ENCODE measurements at regions not wholly inside any gene's neighbourhood (a gene's known extent, or its start where the extent isn't known, plus 50 kb on each side); places are given as distances from the start of the nearest gene placed in this dataset.

- Histone ChIP-seq H3K79me2 (ENCODE audit: control insufficient read depth, insufficient read depth, low read length, poor library complexity) (peaks cover 5% of the 10 kb centered on the region), H3K18ac (ENCODE audit: low read length) (no peak overlapping the region), H4K8ac (ENCODE audit: low read depth, low read length) (no peak overlapping the region), H3K27ac (ENCODE audit: low read depth, low read length) (no peak overlapping the region), H3K4ac (ENCODE audit: low read depth, low read length) (no peak overlapping the region), H3K14ac (ENCODE audit: low read length) (no peak overlapping the region), H4K91ac (ENCODE audit: low read depth, low read length) (no peak overlapping the region), H3K9me3 (ENCODE audit: insufficient read depth, low read depth, low read length) (no peaks in the 10 kb centered on the region), H3K4me1 (ENCODE audit: control insufficient read depth in 1 of 2, insufficient read depth in 2 of 2, low read length in 2 of 2) (peaks cover 0 to 6% of the 10 kb centered on the region in 2 experiments), H4K12ac (ENCODE audit: low read depth, low read length) (no peak overlapping the region), H2BK5ac (ENCODE audit: low read depth, low read length, poor library complexity) (no peak overlapping the region), H2BK120ac (ENCODE audit: insufficient read depth, low read length, poor library complexity) (no peak overlapping the region), H2AK5ac (ENCODE audit: low read length) (no peak overlapping the region), H3K27me3 (ENCODE audit: insufficient read depth, low read length) (no peaks in the 10 kb centered on the region), H3K79me1 (ENCODE audit: low read length) (peaks cover 5% of the 10 kb centered on the region), H2BK12ac (ENCODE audit: low read length) (no peak overlapping the region), H3K4me3 (ENCODE audit: low read depth, low read length) (no peak overlapping the region), H3K9ac (ENCODE audit: low read length) (no peak overlapping the region), H3K36me3 (ENCODE audit: control insufficient read depth in 1 of 2, insufficient read depth in 2 of 2, low read length in 2 of 2) (no peaks in the 10 kb centered on the region), H2AFZ (ENCODE audit: insufficient read depth, low read length, poor library complexity) (no peak overlapping the region), H3K23ac (ENCODE audit: low read length) (no peak overlapping the region), H3K4me2 (ENCODE audit: low read length) (no peak overlapping the region)
- WGBS (ENCODE audit: extremely low coverage, insufficient coverage, insufficient read length), result no CpG with 5 or more reads among the region's 4 CpGs
- DNase-seq, result no peak
Observed at GRCh38 chr12:30825341-30825740, 70.6 kb upstream of the CAPRIN2 start.

GRCh38 chr12:30824311-30824710, 69.6 kb upstream of the CAPRIN2 start:
- Histone ChIP-seq H3K23ac (ENCODE audit: low read length) (no peak overlapping the region), H3K9ac (ENCODE audit: low read length) (no peak overlapping the region), H3K14ac (ENCODE audit: low read length) (no peak overlapping the region), H4K91ac (ENCODE audit: low read depth, low read length) (no peak overlapping the region), H2BK12ac (ENCODE audit: low read length) (no peak overlapping the region), H3K27me3 (ENCODE audit: insufficient read depth, low read length) (no peaks in the 10 kb centered on the region), H2AFZ (ENCODE audit: insufficient read depth, low read length, poor library complexity) (no peak overlapping the region), H4K12ac (ENCODE audit: low read depth, low read length) (no peak overlapping the region), H2AK5ac (ENCODE audit: low read length) (no peak overlapping the region), H4K8ac (ENCODE audit: low read depth, low read length) (no peak overlapping the region), H2BK5ac (ENCODE audit: low read depth, low read length, poor library complexity) (no peak overlapping the region), H3K27ac (ENCODE audit: low read depth, low read length) (no peak overlapping the region), H3K4me1 (ENCODE audit: control insufficient read depth in 1 of 2, insufficient read depth in 2 of 2, low read length in 2 of 2) (peaks cover 0 to 6% of the 10 kb centered on the region in 2 experiments), H3K4me2 (ENCODE audit: low read length) (no peak overlapping the region), H3K18ac (ENCODE audit: low read length) (no peak overlapping the region), H2BK120ac (ENCODE audit: insufficient read depth, low read length, poor library complexity) (no peak overlapping the region), H3K36me3 (ENCODE audit: control insufficient read depth in 1 of 2, insufficient read depth in 2 of 2, low read length in 2 of 2) (no peaks in the 10 kb centered on the region), H3K79me2 (ENCODE audit: control insufficient read depth, insufficient read depth, low read length, poor library complexity) (peaks cover 5% of the 10 kb centered on the region), H3K4me3 (ENCODE audit: low read depth, low read length) (no peak overlapping the region), H3K9me3 (ENCODE audit: insufficient read depth, low read depth, low read length) (no peaks in the 10 kb centered on the region), H3K4ac (ENCODE audit: low read depth, low read length) (no peak overlapping the region), H3K79me1 (ENCODE audit: low read length) (peaks cover 5% of the 10 kb centered on the region)
- no peak for DNase-seq
- WGBS (ENCODE audit: extremely low coverage, insufficient coverage, insufficient read length), result no CpG with 5 or more reads among the region's 5 CpGs

- H2AFZ ChIP-seq (ENCODE audit: insufficient read depth, low read length, poor library complexity), result no peak overlapping the region
- H3K4me3 ChIP-seq (ENCODE audit: low read depth, low read length), result no peak overlapping the region
- WGBS (ENCODE audit: extremely low coverage, insufficient coverage, insufficient read length), result no CpG with 5 or more reads among the region's 13 CpGs
- H3K23ac ChIP-seq (ENCODE audit: low read length), result no peak overlapping the region
- H3K9me3 ChIP-seq (ENCODE audit: insufficient read depth, low read depth, low read length), result no peaks in the 10 kb centered on the region
- no peak overlapping the region for H2BK5ac ChIP-seq (ENCODE audit: low read depth, low read length, poor library complexity)
- peaks cover 0 to 6% of the 10 kb centered on the region in 2 experiments for H3K4me1 ChIP-seq (ENCODE audit: control insufficient read depth in 1 of 2, insufficient read depth in 2 of 2, low read length in 2 of 2)
- no peak overlapping the region for H3K18ac ChIP-seq (ENCODE audit: low read length)
- no peak overlapping the region for H2BK12ac ChIP-seq (ENCODE audit: low read length)
- H2AK5ac ChIP-seq (ENCODE audit: low read length), result no peak overlapping the region
- H3K4ac ChIP-seq (ENCODE audit: low read depth, low read length), result no peak overlapping the region
- no peak overlapping the region for H3K14ac ChIP-seq (ENCODE audit: low read length)
- peaks cover 5% of the 10 kb centered on the region for H3K79me2 ChIP-seq (ENCODE audit: control insufficient read depth, insufficient read depth, low read length, poor library complexity)
- no peak overlapping the region for H2BK120ac ChIP-seq (ENCODE audit: insufficient read depth, low read length, poor library complexity)
- peaks cover 5% of the 10 kb centered on the region for H3K79me1 ChIP-seq (ENCODE audit: low read length)
- no peak overlapping the region for H3K9ac ChIP-seq (ENCODE audit: low read length)
- no peak for DNase-seq
- H4K8ac ChIP-seq (ENCODE audit: low read depth, low read length), result no peak overlapping the region
- H4K12ac ChIP-seq (ENCODE audit: low read depth, low read length), result no peak overlapping the region
- no peak overlapping the region for H4K91ac ChIP-seq (ENCODE audit: low read depth, low read length)
- H3K27ac ChIP-seq (ENCODE audit: low read depth, low read length), result no peak overlapping the region
- H3K36me3 ChIP-seq (ENCODE audit: control insufficient read depth in 1 of 2, insufficient read depth in 2 of 2, low read length in 2 of 2), result no peaks in the 10 kb centered on the region
- no peaks in the 10 kb centered on the region for H3K27me3 ChIP-seq (ENCODE audit: insufficient read depth, low read length)
- no peak overlapping the region for H3K4me2 ChIP-seq (ENCODE audit: low read length)
Observed at GRCh38 chr12:30823764-30824163, 69.0 kb upstream of the CAPRIN2 start.

- peak overlapping the region; percentile 47 for H2BK120ac ChIP-seq (ENCODE audit: insufficient read depth, low read length, poor library complexity)
- H4K91ac ChIP-seq (ENCODE audit: low read depth, low read length), result peak overlapping the region; percentile 45
- H3K79me1 ChIP-seq (ENCODE audit: low read length), result peaks cover 5% of the 10 kb centered on the region
- H2AK5ac ChIP-seq (ENCODE audit: low read length), result no peak overlapping the region
- H4K8ac ChIP-seq (ENCODE audit: low read depth, low read length), result peak overlapping the region; percentile 35
- H3K27ac ChIP-seq (ENCODE audit: low read depth, low read length), result peak overlapping the region; percentile 3
- peak overlapping the region; percentile 76 for H3K4me2 ChIP-seq (ENCODE audit: low read length)
- H3K14ac ChIP-seq (ENCODE audit: low read length), result peak overlapping the region; percentile 55
- no peak overlapping the region for H3K18ac ChIP-seq (ENCODE audit: low read length)
- no peak for DNase-seq
- H3K9ac ChIP-seq (ENCODE audit: low read length), result no peak overlapping the region
- no peak overlapping the region for H3K23ac ChIP-seq (ENCODE audit: low read length)
- H2BK5ac ChIP-seq (ENCODE audit: low read depth, low read length, poor library complexity), result no peak overlapping the region
- peak overlapping the region; percentile 71 for H3K4me3 ChIP-seq (ENCODE audit: low read depth, low read length)
- H2BK12ac ChIP-seq (ENCODE audit: low read length), result no peak overlapping the region
- peaks cover 0 to 6% of the 10 kb centered on the region in 2 experiments for H3K4me1 ChIP-seq (ENCODE audit: control insufficient read depth in 1 of 2, insufficient read depth in 2 of 2, low read length in 2 of 2)
- no peaks in the 10 kb centered on the region for H3K36me3 ChIP-seq (ENCODE audit: control insufficient read depth in 1 of 2, insufficient read depth in 2 of 2, low read length in 2 of 2)
- H3K79me2 ChIP-seq (ENCODE audit: control insufficient read depth, insufficient read depth, low read length, poor library complexity), result peaks cover 5% of the 10 kb centered on the region
- no CpG with 5 or more reads among the region's 32 CpGs for whole genome bisulfite sequencing (ENCODE audit: extremely low coverage, insufficient coverage, insufficient read length)
- H3K4ac ChIP-seq (ENCODE audit: low read depth, low read length), result no peak overlapping the region
- H2AFZ ChIP-seq (ENCODE audit: insufficient read depth, low read length, poor library complexity), result peak overlapping the region; percentile 41
- H3K9me3 ChIP-seq (ENCODE audit: insufficient read depth, low read depth, low read length), result no peaks in the 10 kb centered on the region
- peak overlapping the region; percentile 85 for H4K12ac ChIP-seq (ENCODE audit: low read depth, low read length)
- no peaks in the 10 kb centered on the region for H3K27me3 ChIP-seq (ENCODE audit: insufficient read depth, low read length)
Observed at GRCh38 chr12:30823156-30823699, 68.5 kb upstream of the CAPRIN2 start.
